KMS-11 (cell line): ENCODE measurements at regions not wholly inside any gene's neighbourhood (a gene's known extent, or its start where the extent isn't known, plus 50 kb on each side); places are given as distances from the start of the nearest gene placed in this dataset.
"Not testable (repeated sequence)": the region's sequence is repeated elsewhere in the genome, so short reads cannot be mapped to it uniquely, and the experiment has no call there.

Experiments
- H2AFZ ChIP-seq: fragments of 200-600 bp; sonication (generic); 2 replicates; pipeline ENCODE4 v1.6.1; 2016; ENCODE audit warnings: antibody characterized with exemption, mixed run types, low read depth
- H3K27ac ChIP-seq: fragments of 200-600 bp; sonication (generic); 2 replicates; pipeline ENCODE4 v1.6.1; 2016; ENCODE audit warnings: mild to moderate bottlenecking, mixed run types
- H3K27me3 ChIP-seq: fragments of 200-600 bp; sonication (generic); 2 replicates; pipeline ENCODE4 v1.6.1; 2017; ENCODE audit warnings: mild to moderate bottlenecking, low read depth, mixed run types, moderate library complexity; ENCODE audit not compliant: insufficient read depth
- H3K36me3 ChIP-seq: fragments of 200-600 bp; sonication (generic); 2 replicates; pipeline ENCODE4 v1.6.1; 2017; ENCODE audit warnings: mild to moderate bottlenecking, mixed run types; ENCODE audit not compliant: insufficient read depth
- H3K4me1 ChIP-seq: fragments of 200-600 bp; sonication (generic); 2 replicates; pipeline ENCODE4 v1.6.1; 2016; ENCODE audit warnings: mild to moderate bottlenecking, low read depth, mixed run types; ENCODE audit not compliant: poor library complexity, severe bottlenecking
- H3K4me2 ChIP-seq: fragments of 200-600 bp; sonication (generic); 2 replicates; pipeline ENCODE4 v1.7.0; 2016; ENCODE audit warnings: mild to moderate bottlenecking, mixed run types
- H3K4me3 ChIP-seq: fragments of 200-600 bp; sonication (generic); IDR thresholded peaks from 2 replicates; pipeline ENCODE4 v1.6.1; 2017; ENCODE audit warnings: low read depth, low read length, mixed read lengths; ENCODE audit not compliant: insufficient read depth
- H3K79me2 ChIP-seq: fragments of 200-600 bp; sonication (generic); 2 replicates; pipeline ENCODE4 v1.6.1; 2016; ENCODE audit warnings: low read depth, mixed run types; ENCODE audit not compliant: insufficient read depth
- H3K9ac ChIP-seq: fragments of 200-600 bp; sonication (generic); 2 replicates; pipeline ENCODE4 v1.6.1; 2016; ENCODE audit warnings: mild to moderate bottlenecking, mixed run types
- H4K20me1 ChIP-seq: fragments of 200-600 bp; sonication (generic); 2 replicates; pipeline ENCODE4 v1.6.1; 2016; ENCODE audit warnings: mild to moderate bottlenecking, mixed run types; ENCODE audit not compliant: insufficient read depth
- TF ChIP-seq, protein P1 (sequence below): fragments of 200-600 bp; sonication (generic); conservative IDR thresholded peaks from 2 replicates; pipeline ENCODE4 v1.6.1; 2017; ENCODE audit warnings: low read depth, mild to moderate bottlenecking, antibody characterized with exemption, low read length, moderate library complexity, mixed read lengths

DNA sequence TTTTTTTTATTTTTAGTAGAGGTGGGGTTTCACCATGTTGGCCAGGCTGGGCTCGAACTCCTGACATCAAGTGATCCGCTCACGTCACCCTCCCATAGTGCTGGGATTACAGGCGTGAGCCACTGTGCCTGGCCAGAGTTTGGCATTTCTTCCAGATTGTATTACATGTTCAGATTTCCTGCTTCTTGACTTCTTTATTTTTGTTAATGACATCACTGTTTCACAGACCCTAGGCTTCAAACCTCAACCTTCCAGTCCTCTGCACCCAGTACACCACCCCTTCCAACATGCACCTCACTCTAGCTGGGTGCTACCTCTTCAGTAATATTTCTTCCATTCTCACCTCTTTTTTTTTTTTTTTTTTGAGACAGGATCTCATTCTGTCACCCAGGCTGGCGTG, 53.6 kb upstream of the ZFHX3 start:
- Histone ChIP-seq H3K79me2 (no peaks in the 10 kb centered on the region), H3K9ac (no peak overlapping the region), H3K4me1 (no peaks in the 10 kb centered on the region), H4K20me1 (no peaks in the 10 kb centered on the region), H3K4me3 (no peak overlapping the region), H3K27ac (no peak overlapping the region), H3K36me3 (no peaks in the 10 kb centered on the region), H3K27me3 (no peaks in the 10 kb centered on the region), H2AFZ (no peak overlapping the region), H3K4me2 (no peak overlapping the region)
- TF ChIP-seq, protein P1, sequence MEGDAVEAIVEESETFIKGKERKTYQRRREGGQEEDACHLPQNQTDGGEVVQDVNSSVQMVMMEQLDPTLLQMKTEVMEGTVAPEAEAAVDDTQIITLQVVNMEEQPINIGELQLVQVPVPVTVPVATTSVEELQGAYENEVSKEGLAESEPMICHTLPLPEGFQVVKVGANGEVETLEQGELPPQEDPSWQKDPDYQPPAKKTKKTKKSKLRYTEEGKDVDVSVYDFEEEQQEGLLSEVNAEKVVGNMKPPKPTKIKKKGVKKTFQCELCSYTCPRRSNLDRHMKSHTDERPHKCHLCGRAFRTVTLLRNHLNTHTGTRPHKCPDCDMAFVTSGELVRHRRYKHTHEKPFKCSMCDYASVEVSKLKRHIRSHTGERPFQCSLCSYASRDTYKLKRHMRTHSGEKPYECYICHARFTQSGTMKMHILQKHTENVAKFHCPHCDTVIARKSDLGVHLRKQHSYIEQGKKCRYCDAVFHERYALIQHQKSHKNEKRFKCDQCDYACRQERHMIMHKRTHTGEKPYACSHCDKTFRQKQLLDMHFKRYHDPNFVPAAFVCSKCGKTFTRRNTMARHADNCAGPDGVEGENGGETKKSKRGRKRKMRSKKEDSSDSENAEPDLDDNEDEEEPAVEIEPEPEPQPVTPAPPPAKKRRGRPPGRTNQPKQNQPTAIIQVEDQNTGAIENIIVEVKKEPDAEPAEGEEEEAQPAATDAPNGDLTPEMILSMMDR: no peak

DNA sequence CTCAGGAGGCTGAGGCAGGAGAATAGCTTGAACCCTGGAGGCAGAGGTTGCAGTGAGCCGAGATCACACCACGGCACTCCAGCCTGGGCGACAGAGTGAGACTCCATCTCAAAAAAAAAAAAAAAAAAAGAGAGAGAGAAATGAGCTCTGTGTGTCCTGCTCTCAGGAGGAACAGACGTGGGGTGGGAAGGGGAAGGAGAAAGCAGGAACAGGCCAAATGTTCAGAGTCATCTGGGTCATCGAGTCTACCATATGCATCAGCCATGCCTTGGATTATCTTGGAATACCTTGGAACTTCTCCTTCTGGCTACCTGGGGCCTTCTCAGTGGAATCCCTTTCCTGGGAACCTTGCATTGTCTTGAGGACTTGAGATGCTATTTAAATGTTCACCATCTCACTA, 51.7 kb upstream of the ZFHX3 start:
- H3K79me2 ChIP-seq, H3K9ac ChIP-seq, H4K20me1 ChIP-seq, H3K4me1 ChIP-seq, H3K27me3 ChIP-seq, H3K4me3 ChIP-seq, H2AFZ ChIP-seq, H3K4me2 ChIP-seq, H3K27ac ChIP-seq, H3K36me3 ChIP-seq: not testable (repeated sequence)
